SK-N-SH treated with all-trans-retinoic acid at 6 μM for 48 hours (cell line): ENCODE measurements at regions not wholly inside any gene's neighbourhood (a gene's known extent, or its start where the extent isn't known, plus 50 kb on each side); places are given as distances from the start of the nearest gene placed in this dataset.

ENCODE experiments used
- ISL1 ChIP-seq: fragments of 250-450 bp; sonication (Bioruptor Pico); IDR thresholded peaks from 2 replicates; pipeline ENCODE4 v2.1.2; 2022; ENCODE audit warnings: mild to moderate bottlenecking, moderate library complexity
- SNAI2 ChIP-seq: fragments of 250-450 bp; sonication (Bioruptor Pico); IDR thresholded peaks from 2 replicates; pipeline ENCODE4 v1.5.0; 2020; ENCODE audit warnings: mild to moderate bottlenecking, moderate library complexity
- ZFP30 ChIP-seq: fragments of 450-650 bp; formaldehyde crosslinking; IDR thresholded peaks from 2 replicates; pipeline ENCODE4 v1.5.0; 2022; ENCODE audit warnings: mild to moderate bottlenecking, moderate library complexity
- ZNF70 ChIP-seq: fragments of 450-650 bp; formaldehyde crosslinking; IDR thresholded peaks from 2 replicates; pipeline ENCODE4 v1.5.0; 2020; ENCODE audit warnings: mild to moderate bottlenecking, moderate library complexity

DNA sequence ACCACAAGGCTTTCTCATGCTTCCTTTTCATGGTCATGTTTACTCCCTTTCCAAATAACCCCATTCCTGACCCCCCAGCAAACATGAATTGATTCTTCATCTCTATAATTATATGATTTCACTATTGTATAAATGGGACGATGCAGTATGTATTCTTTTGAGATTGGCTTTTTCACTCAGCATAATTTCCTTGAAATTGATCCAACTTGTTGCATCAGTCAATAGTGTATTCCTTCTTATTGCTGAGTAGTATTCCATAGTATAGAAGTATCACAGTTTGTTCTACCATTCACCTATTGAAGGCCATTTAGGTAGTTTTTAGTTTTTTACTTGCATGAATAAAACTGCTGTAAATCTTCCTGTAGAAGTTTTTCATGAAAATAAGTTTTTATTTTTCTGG, 264.7 kb downstream of the BAMBI start:
- TF ChIP-seq ISL1 (CRISPR knock-in tag) (no peak), ZFP30 (CRISPR knock-in tag) (no peak), SNAI2 (CRISPR knock-in tag) (no peak), ZNF70 (no peak)
